Esophagus squamous epithelium (tissue), 4 donors: ENCODE measurements at regions not wholly inside any gene's neighbourhood (a gene's known extent, or its start where the extent isn't known, plus 50 kb on each side); places are given as distances from the start of the nearest gene placed in this dataset.

ENCODE experiments used
- POLR2A ChIP-seq, 4 donors: fragments of 450-650 bp; IDR thresholded peaks; one replicate each; pipeline ENCODE4 v1.6.1; 2017; ENCODE audit warnings: antibody characterized with exemption in 4 of 4, mild to moderate bottlenecking in 4 of 4, moderate library complexity in 3 of 4
- TF ChIP-seq, protein P1 (sequence below), 6 experiments: fragments of 450-650 bp in 4 of 6; fragments of 200-600 bp in 2 of 6; sonication (generic) in 2 of 6; IDR thresholded peaks; one replicate each; pipeline ENCODE4 v1.5.1; 2016 to 2019; ENCODE audit warnings: antibody characterized with exemption in 6 of 6, mild to moderate bottlenecking in 4 of 6, moderate library complexity in 4 of 6

DNA sequence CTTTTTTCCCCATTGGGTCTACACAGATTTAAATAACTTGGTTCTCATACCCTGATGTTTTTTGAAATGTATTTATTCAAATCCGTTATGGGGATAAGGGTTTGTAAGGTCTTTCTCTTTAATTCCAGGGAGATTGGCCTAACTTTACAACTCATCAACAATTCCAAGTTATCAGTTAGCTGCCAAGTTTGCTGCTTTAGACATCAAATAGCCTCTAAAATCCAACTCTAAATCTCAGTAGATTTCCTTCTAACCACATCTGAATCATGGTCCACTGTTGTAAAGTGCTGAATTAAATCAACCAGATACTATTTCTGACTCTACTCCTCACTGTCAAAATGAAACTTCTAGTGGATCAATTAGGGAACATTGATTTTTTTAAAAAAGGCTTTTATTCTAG lies 364.1 kb upstream of the E2F7 start:
- TF ChIP-seq, protein P1, sequence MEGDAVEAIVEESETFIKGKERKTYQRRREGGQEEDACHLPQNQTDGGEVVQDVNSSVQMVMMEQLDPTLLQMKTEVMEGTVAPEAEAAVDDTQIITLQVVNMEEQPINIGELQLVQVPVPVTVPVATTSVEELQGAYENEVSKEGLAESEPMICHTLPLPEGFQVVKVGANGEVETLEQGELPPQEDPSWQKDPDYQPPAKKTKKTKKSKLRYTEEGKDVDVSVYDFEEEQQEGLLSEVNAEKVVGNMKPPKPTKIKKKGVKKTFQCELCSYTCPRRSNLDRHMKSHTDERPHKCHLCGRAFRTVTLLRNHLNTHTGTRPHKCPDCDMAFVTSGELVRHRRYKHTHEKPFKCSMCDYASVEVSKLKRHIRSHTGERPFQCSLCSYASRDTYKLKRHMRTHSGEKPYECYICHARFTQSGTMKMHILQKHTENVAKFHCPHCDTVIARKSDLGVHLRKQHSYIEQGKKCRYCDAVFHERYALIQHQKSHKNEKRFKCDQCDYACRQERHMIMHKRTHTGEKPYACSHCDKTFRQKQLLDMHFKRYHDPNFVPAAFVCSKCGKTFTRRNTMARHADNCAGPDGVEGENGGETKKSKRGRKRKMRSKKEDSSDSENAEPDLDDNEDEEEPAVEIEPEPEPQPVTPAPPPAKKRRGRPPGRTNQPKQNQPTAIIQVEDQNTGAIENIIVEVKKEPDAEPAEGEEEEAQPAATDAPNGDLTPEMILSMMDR (IDR thresholded peaks at IDR 0.05), result no peak
- no peak for TF ChIP-seq POLR2A (IDR thresholded peaks at IDR 0.05)
